LoVo (cell line): ENCODE measurements at regions not wholly inside any gene's neighbourhood (a gene's known extent, or its start where the extent isn't known, plus 50 kb on each side); places are given as distances from the start of the nearest gene placed in this dataset.

Experiments
- DNase-seq: peaks from one replicate; pipeline ENCODE4 v3.0.0-alpha.2; 2016; ENCODE audit warnings: low spot score

DNA sequence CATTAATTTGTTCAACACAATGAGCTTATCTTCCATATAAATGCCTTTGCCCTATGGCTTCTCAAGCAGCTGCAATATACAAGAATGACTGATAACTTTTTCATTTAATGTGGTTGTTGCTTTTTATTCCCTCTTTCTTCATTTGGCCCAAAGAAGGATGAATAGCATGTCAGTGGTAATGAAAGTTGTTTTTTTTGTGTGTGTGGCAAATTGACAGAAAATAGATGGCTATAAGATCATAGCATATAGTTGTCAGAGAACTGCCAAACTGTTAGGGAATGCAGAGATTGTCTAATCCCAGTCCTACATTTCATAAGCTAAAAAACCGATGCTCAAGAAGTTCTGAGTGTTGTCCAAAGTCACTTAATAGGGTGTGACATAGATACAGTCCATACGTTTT lies 244.3 kb downstream of the ACTR3 start:
- no peak for DNase-seq

DNA sequence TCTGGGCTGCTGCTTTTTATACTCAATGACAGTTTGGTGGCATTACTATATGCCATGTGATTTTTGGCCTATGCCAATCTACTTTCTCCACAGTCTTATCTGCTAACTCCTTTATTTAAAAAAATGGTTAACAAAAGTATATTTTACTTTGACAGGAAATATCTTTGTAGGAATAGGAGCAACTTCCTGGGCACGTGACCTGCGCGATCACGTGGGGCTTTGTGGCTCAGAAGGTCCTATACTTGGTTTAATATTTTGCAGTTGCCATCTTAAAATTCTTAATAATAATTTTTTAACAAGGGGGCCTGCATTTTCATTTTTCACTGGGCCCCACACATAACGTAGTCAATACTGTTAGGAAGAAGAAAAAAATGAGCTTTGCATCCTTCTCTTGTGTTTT lies 249.7 kb downstream of the ACTR3 start:
- DNase-seq = no peak

DNA sequence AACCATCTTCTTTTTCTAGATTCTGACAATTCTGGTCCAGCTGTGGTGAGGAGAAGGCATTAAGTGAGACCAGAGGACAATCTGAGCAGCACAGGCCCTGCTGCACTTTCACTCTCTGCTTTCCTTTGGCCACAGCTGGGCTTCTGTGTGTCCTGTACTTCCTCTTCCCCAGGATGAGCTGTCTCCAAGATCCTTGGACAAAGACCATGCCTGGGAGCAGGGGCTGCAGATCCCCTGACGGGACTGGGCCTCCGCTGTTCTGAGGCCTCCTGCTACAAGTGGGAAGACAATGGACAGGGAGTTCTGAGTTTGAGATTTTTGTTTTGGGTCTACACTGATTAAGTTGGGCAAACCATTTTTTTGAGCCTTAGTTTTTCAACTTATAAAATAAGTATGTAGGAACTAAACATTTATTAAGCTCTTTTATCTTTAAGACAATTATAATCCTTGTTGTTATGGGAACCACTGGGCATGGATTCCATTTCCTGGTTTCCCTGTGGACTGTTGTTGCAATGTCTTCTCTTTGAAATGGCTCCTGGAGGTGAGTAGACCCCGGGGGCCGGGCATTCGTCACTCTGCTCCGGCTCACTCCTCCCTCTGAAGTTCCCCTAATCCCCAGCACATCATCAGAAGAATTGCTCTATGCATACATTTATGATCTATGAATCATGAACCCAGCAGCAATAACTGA lies 266.6 kb downstream of the ACTR3 start:
- no peak for DNase-seq

DNA sequence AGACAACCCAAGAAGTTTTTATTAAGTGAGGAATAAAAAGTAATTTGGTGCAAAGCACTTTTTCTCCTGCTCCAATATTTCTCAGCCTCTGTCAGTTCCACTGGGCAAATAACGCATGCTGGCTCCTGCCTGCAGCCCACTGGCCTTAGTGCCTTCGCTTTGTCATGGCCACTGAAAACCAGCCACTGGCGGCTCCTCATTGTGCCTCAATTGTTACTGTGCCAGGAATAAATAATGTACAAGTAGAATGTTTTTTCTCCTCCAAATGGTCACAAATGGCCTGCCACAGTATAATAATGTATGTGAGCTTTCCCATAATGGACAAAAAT lies 267.1 kb downstream of the ACTR3 start:
- no peak for DNase-seq

DNA sequence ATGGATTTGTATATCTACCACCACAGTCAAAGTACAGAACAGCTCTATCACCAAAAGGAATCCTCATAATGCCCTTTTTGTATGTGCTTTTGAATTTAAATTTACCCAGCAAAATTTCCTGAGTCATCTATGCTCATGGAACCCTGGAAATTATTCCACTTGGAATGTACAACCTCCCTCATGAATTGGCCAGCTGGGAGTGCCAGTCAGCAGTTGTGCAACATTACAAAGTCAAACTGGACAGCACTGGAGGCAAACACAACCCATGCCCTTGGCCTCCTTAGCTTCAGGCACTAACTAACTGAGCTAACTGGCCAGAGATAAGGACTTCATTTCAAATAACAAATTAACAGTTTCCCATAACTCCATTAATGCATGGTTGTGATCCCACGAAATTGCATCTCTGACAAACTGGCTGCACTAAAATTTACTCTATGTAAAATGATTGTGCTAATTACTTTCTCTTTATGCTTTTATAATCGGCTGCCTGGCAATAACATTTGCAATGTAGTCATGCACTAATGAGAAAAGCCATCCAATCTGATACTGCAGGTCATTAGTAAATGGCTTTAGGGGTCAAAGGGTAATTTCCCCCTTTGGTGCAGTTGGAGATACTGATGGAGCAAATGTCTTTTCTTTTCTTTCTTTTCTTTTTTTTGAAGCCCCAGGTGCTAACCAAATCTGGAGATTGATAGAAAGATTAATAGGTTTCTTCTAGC lies 270.5 kb downstream of the ACTR3 start:
- DNase-seq = no peak

DNA sequence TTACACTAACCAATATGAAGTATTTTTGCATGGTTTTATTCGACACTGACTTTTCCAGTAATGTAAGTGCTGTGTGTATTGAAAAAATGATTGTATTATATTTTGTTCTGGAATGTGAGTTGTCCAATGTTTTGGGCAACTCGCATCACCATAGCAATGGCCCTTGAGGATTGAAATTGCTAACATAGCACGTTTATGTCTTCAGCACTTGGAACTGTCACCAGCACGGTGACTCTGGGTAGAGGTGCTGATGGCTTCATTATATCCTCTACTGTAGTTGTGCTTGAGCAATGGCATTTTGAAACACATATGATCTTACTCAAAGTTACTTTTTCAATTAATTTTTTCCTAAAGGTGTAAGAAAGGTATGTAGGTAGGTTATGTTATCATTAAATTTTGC lies 271.5 kb downstream of the ACTR3 start:
- no peak for DNase-seq

DNA sequence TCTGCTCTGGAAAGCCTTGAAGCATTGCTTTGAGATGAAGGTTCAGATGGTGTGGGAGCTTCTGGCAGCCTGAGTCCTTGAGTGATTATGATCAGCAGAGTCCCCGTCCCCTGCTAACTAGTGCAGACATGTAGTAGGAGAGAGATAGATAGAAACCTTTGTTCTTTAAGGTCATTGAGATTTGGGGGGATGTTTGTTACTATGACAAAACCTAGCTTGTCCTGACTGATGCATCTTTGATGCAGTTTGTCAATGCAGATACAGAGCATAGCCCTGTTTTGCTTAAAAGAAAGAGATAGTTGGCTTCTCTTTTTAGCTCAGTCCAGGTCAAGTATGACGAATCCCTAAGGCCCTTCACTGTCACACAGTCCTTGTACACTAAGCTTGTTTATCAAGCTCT lies 274.6 kb upstream of the DPP10 start:
- no peak for DNase-seq

DNA sequence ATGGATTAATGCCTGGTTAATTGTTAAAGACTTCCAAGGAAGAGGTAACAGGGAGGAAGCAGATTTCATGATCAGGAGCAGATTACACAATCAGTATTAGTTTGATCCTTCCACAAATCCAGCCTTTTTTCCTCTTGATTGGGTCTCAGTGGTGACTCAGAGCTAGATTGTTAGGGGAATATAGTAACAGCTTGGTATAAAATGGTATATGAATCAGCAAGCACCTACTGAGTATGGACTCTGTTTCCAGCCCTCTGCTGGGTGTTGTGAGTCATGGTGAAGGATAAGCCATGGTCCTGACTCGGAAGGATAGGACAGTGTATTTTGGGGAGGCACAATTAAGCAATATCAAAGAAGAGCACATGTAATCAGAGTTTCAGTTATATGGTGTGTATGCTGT lies 272.4 kb upstream of the DPP10 start:
- no peak for DNase-seq

DNA sequence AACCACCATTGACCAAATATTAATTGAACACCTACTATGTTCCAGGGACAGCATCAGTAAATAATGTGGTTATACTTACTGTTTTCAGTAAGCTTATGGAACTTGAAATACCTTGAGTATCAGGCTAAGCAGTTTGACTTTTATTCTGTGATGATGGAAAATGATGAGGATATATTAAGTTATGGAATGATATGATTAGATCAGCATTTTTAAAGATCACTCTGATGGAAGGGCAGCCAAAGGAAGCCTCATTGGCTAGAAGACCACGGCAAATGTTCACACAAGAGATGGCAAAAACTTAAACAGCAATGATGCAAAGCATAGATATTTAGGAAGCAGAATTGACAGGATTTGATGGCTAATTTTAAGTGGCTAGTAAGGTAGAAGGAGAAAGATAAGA lies 266.9 kb upstream of the DPP10 start:
- no peak for DNase-seq

DNA sequence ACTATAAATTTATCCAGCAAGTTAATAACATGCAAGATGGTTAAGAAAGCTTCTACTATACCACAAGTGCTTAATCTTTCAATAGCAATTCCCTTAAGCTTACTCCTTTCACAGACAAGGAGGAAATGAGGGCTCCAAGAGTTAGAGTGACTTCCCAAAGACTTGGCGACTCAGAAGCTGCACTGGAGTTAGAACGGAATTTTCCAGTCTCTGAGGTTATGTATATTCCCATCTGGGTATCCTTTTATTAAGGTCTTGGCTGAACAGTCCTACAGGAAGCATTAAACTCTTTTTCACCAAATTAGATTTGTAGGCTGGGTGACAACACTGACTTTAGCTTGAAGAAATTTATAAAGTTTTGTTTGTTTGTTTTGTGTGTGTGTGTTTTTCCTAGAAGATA lies 256.9 kb upstream of the DPP10 start:
- DNase-seq = no peak

DNA sequence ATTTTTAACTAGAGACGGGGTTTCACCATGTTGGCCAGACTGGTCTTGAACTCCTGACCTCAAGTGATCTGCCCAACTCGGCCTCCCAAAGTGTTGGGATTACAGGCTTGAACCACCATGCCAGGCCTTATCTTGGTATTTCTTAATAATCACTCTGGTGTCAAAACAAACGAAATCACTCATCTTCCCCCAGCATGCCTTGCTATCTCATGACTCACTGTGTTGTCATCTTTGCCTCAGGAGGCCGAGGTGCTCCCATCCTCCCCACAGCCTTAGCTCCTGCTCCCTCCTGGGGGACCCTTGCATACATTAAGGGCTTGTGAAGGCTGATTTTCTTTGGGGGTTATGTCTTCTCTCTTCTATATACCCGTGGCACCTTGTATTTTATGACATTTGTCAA lies 250.1 kb upstream of the DPP10 start:
- DNase-seq = no peak

DNA sequence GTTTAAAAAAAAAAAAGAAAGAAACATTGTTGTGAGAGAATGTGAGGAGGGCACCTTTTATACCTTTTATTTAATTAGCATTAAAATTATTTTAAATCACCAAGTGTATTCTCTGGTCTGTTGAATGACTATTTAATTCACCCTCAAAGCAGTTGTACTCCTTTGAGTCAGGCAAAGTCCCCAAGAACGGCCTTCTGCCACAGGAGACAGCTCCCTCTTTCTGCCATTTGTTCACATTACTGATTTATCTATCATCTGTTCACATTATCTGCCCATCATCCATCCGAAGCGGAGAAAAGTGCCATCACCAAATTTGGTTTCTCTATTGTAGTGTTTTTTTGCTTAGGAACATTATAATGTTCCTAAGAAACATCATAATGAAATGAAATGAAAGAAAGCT lies 240.7 kb upstream of the DPP10 start:
- DNase-seq = no peak

DNA sequence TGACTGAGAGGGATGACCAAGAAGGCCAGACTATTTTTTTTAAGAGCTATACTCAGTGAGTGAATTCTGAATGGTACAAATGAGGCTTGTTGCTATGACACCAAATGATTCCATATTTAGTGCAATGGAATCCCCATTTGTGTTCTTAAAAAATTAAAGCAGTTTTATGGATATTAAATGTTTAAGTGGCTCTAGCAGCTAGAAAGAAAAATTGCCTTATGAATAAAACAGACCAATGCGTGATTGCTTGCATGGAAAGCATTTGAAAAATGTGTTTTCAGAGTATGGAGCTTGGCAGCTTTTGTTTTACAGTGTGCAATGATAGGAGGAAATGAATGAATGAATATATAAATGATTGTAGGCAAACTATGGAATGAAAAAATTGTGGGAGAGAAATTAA lies 238.8 kb upstream of the DPP10 start:
- DNase-seq = no peak

DNA sequence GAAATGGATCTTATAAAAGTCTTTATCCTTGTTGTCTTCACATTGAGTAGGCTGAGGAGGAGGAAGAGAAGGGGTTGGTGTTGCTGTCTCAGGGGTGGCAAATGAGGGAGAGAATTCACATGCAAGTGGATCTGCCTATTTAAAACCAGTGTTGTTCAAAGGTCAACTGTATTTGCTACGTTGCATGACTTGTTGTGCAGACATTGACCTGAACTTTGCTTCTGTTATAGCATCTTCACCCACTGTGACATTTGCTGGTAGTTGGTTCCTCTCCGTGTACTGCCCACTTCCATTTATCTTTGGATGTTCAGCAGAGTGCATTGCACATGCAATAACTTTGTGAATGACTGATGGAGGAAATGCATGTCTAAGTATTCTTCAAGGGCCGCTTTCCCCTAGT lies 228.6 kb upstream of the DPP10 start:
- no peak for DNase-seq

DNA sequence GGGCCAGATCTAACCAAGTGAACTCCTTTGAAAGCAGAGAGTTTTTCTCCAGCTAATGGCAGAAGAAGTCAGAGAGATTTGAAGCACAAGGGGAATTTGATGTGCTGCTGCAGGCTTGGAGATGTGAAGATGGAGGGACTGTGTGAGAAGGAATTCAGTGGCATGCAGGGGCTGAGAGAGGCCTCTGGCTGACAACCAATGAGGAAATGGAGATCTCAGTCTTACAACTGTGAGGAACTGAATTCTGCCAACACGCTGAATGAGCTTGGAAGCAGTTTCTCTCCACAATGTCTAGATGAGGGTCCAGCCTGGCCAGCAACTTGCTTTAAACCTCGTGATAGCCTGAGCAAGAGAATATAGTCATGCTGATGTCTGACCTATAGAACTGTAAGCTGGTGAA lies 224.1 kb upstream of the DPP10 start:
- no peak for DNase-seq

DNA sequence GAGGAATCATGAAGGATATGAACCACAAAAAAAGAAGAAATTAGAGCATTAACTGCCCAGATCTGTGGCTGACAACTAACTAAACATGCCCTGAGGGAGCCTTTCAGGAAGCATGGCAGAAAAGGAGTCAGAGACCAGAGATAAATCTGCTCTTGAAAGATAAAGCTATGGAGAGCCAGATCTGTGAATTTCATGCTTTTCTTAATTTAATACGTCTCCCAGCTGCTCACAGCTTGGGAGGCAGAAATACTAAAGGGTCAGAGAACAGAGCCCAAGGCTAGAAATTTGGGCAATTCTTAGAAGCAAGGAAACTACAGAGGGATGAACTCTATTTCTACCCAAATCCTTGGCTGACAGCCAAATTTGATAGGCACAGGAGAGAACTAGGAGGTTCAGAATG lies 223.0 kb upstream of the DPP10 start:
- no peak for DNase-seq

DNA sequence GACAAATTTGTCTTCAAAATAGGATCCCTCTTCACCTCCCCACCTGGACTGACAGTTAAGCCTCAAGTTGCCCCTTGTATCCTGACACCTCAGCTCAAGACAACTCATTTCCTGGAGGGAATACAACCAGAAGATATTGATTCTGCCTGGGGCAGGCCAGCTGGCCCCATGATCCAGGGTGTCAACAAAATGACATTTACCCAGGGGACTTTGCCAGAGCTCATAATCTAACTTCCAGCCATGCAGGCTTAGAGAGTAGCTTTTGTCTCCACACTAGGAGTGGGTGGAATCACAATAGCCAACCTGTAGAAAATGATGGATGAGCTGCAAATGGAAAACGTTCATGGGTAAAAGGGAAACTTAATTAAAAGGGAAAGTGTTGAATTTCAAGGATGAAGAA lies 220.1 kb upstream of the DPP10 start:
- DNase-seq = no peak

DNA sequence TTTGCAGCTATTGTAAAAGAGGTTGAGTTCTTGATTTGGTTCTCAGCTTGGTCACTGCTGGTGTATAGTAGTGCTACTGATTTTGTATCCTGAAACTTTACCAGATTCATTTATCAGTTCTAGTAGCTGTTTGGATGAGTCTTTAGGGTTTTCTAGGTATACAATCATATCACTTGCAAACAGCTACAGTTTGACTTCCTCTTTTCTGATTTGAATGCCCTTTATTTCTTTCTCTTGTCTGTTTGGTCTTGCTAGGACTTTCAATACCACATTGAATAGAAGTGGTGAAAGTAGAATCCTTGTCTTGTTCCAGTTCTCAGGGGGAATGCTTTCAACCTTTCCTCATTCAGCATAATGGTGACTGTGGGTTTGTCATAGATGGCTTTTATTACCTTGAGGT lies 210.5 kb upstream of the DPP10 start:
- DNase-seq = no peak

DNA sequence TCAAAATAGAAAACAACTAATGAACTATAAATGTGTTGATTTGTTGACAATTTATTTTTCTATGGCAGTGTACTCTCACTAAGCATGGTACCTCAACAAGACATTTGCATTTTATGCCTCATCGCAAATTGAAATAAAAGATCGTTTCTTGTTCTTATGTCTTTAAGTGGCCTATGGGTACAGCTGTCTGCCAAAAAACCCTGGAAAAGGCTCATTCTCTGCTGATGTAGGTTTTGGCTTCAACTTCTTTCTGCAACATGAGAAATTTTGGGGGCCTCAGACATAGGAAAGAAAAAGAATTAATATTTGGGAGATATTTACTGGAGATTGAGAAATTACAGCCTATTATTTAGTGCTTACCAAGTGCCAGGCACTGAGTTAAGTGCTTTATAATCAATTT lies 205.1 kb upstream of the DPP10 start:
- DNase-seq = no peak

DNA sequence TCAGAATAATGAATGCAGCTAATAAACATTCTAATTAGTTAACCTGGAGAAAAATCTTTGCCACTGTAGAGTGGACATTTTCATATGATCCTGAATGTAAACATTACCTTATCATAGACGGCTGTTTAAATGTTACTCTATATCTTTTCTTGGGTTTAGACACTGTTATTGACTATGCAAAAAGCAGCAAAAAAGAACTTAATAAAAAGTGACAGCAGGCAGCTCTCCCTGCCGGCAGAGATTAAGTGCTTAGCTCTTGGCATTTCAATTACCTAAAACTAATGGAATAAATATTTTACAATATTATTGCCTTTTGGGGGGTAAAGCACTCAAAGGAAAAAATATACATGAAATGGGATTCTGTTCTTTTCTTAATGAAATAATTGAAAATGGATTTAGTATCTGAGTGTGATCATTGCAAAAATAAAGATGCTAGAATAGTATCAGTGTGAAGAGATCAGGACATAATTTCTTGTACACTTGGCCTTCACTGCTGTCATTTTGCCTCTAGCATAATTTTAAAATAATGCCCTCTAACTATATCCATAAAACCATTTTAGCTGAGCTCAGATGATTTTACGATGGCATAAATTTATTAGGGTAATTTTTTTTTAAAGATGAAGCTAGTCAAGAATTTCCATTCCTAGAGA lies 203.4 kb upstream of the DPP10 start:
- no peak for DNase-seq

DNA sequence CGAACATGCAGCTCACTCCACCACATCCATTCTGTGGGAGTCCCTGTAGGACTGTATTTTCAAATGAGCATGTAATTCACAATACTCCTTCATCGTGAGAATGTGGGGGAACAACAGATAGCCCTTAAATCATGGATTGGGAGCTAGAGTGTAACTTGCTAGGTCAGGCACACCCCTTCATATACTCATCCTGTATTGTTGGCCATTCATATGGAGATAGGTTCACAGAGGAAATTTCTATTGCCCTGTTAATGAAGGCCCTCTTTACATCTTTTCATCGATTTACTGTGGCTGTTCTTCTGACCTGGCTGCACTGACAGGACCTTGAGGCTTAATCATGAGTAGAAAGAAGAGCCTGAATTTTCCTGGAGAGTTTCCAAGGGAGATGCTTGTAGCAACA lies 193.8 kb upstream of the DPP10 start:
- DNase-seq = no peak

DNA sequence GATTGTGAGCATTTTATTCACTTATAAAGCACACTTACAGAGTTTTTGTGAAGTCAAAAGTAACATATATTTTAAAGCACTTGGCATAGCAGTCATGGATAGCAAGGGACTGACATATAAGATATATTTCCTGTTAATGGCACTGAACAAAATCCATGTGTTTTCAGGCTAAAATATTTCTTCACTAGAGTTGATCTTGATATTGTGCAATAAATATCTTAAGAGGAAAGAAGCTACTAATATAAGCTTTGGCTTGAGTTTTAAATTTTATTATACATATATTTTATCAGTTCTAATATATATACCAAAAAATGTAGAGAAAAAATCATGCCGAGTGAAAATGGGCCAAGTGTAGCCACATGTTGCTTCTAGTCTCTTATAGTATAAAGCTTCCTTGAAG lies 189.7 kb upstream of the DPP10 start:
- DNase-seq = no peak

DNA sequence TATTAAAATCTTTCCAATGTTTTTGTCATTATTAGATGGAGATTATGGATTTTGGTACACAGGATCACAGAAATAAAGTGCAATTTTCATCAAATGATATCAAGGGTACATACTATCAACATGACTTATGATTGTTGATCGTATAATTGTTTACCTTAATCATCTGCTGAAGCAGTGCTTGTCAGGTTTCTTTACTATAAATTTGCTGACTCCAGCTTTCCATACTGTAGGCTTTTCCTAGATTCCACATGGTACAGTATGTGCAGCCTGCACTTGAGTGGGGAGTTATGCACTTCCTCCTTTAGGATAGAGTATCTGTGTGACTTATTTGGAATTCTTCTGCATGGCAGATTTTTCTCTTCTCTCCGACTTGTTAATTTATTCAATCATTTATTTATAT lies 187.6 kb upstream of the DPP10 start:
- DNase-seq = no peak

DNA sequence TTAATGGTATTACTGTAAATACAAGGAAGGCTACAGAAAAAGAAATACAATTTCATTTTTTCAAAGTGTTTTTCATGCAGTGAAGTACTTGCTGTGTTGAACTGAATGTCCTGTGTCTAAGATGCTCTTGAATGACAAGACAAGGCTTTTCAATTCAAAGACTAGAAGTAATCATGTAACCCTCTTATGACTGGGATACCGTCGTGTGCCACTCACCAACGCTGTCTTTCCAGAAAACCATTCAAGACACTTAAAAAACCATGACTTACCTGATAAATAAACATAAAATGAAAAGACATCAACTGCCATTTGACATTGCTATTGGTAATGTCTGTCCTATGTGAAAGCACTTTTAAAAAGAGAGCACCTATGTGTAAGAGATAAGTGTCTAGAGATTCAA lies 183.1 kb upstream of the DPP10 start:
- no peak for DNase-seq
